IPS-15b (cell line): ENCODE measurements at regions not wholly inside any gene's neighbourhood (a gene's known extent, or its start where the extent isn't known, plus 50 kb on each side); places are given as distances from the start of the nearest gene placed in this dataset.

Source experiments
- H3K27me3 ChIP-seq: one replicate; pipeline ENCODE4 v1.6.1; 2013; ENCODE audit warnings: low read length; ENCODE audit not compliant: control insufficient read depth, insufficient read depth
- H3K36me3 ChIP-seq: one replicate; pipeline ENCODE4 v1.6.1; 2013; ENCODE audit warnings: low read length; ENCODE audit not compliant: control insufficient read depth, insufficient read depth
- H3K4me1 ChIP-seq: one replicate; pipeline ENCODE4 v1.6.1; 2013; ENCODE audit warnings: mild to moderate bottlenecking, low read length; ENCODE audit not compliant: control insufficient read depth, insufficient read depth
- H3K4me3 ChIP-seq: one replicate; pipeline ENCODE4 v1.5.1; 2013; ENCODE audit warnings: low read depth, low read length
- H3K9ac ChIP-seq: one replicate; pipeline ENCODE4 v1.6.1; 2013; ENCODE audit warnings: low read depth, mild to moderate bottlenecking, low read length
- H3K9me3 ChIP-seq: one replicate; pipeline ENCODE4 v1.6.1; 2013; ENCODE audit warnings: mild to moderate bottlenecking, low read length; ENCODE audit not compliant: control insufficient read depth, insufficient read depth

DNA sequence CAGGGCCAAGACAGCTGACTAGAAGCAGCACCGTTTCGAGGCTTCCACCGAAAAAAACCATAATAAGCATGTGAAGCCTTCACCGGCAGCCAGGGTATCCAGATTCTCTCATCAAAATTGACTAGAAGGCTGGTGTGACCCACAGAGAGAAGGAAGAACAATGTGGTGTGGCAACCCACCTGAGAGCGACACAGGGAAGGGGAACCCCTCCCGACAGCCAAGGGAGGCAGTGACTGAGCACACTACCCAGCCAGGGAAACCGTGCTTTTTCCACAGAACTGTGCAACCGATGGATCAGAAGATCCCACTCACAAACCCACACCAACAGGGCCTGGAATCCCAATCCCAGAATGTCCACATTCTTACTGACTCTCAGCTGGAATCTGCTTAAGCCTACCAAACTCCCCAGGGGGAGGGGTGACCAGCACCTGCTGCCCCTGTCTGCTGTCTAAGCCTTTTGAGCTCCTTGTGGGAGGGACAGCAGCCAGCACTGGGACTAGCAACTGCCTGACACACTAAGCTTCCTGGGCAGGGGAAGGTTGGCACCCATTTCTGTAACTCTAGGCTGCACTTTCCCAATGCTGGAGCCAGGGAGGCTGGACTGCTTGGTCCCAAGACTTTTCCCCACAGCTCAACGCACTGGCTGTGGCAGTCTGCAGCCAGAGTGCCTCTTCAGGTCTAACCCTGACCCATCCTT, 231.9 kb upstream of the FAM83B start:
- no peaks in the 10 kb centered on the region for H3K36me3 ChIP-seq
- H3K9me3 ChIP-seq = no peaks in the 10 kb centered on the region
- no peak overlapping the region for H3K4me3 ChIP-seq
- no peak overlapping the region for H3K9ac ChIP-seq
- H3K27me3 ChIP-seq = no peaks in the 10 kb centered on the region
- H3K4me1 ChIP-seq = no peaks in the 10 kb centered on the region

DNA sequence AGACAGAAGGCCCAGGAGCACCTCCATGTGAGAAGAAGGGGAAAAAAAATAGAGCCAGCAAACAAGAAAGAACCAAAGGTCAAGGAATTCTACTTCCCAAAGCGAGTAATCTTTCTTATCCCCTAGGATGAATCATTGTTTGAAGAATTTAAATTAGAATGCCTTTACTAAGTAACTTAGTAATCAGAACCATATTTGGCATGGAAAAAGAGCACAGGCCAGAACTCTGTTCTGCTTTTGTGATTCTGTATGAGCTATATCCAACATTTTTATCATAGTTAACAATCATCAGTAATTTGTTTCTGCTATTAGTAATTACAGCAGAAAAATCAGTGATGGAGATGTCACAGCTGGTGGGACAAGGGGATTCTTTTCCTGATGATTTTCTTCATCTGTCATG, 228.8 kb upstream of the FAM83B start:
- H3K36me3 ChIP-seq = no peaks in the 10 kb centered on the region
- no peak overlapping the region for H3K9ac ChIP-seq
- H3K4me3 ChIP-seq = no peak overlapping the region
- no peaks in the 10 kb centered on the region for H3K27me3 ChIP-seq
- H3K4me1 ChIP-seq = no peaks in the 10 kb centered on the region
- no peaks in the 10 kb centered on the region for H3K9me3 ChIP-seq

DNA sequence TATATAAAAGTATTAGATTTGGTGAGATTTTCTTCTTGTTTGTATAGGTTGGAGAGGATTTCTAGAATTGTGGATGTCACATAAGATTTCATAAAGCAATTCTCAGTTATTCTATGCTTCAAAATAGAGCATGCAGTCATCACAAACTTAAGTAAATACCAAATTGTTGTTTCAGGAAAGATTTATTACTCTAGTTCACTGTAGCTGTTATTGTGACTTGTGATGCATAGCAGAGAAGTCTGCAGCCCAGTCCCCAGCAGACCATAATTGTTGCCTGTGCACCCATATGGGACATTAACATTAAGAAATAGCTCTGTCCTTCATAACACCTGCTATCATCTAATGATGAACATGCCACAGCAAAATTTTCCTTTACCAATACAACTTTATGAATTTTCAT, 228.0 kb upstream of the FAM83B start:
- no peaks in the 10 kb centered on the region for H3K27me3 ChIP-seq
- no peak overlapping the region for H3K4me3 ChIP-seq
- H3K9me3 ChIP-seq = no peaks in the 10 kb centered on the region
- no peaks in the 10 kb centered on the region for H3K36me3 ChIP-seq
- H3K9ac ChIP-seq = no peak overlapping the region
- no peaks in the 10 kb centered on the region for H3K4me1 ChIP-seq

DNA sequence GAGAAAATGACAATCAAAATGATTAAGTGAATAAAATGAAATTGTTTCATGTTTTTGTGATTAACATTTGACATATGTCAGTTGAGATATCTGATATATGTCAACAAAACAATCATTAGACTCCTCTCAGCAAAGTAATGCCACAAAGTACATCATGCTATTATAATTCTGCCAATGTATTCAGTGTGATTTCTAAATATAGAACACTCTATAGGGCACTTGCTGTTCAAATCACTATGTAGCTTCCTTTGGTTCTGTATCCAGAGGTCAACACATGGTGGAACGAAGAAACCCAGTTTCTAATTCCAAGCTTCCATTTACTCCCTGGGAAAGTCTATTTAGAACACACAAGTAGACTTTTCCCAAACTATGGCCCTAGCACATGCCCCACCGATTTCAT, 227.5 kb upstream of the FAM83B start:
- H3K9ac ChIP-seq = no peak overlapping the region
- no peaks in the 10 kb centered on the region for H3K36me3 ChIP-seq
- no peaks in the 10 kb centered on the region for H3K9me3 ChIP-seq
- H3K27me3 ChIP-seq = no peaks in the 10 kb centered on the region
- H3K4me1 ChIP-seq = no peaks in the 10 kb centered on the region
- no peak overlapping the region for H3K4me3 ChIP-seq

DNA sequence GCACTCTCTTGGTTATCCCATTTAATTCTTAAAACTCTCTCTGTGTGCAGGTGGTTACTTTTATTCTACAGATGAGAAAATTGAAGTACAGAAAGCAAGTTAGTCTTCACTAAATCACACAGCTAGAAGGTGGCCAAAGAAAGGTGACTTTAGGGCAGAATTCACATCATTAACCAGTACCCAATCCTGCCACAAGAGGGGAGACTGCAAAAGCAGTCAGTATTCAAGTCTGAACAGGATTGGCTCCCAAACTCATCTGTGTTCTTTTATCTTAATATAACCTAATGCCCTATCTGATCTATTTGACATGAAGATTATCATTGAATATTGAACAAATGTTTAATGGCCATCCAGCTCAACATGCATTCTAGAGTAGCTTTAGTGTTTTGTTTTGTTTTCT, 225.3 kb upstream of the FAM83B start:
- Histone ChIP-seq H3K9me3 (no peaks in the 10 kb centered on the region), H3K4me1 (no peaks in the 10 kb centered on the region), H3K36me3 (no peaks in the 10 kb centered on the region), H3K27me3 (no peaks in the 10 kb centered on the region), H3K4me3 (no peak overlapping the region), H3K9ac (no peak overlapping the region)

DNA sequence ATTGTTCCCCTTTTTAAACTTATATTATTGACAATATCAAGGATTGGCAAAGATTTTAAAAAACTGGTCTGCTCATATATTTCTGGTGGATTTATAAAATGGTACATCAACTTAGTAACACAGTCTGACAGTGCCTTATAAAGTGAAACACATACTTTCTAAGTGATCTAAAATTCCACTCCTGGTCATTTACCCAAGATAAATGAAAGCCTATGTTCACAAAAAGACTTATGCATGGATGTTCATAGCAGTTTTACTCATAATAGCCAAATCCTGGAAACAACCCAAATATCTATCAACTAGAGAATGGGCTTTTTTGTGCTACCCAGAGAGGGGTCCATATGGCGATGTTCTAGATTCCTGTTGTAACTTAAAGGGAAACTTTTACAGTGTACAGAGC, 222.4 kb upstream of the FAM83B start:
- Histone ChIP-seq H3K9me3 (no peaks in the 10 kb centered on the region), H3K27me3 (no peaks in the 10 kb centered on the region), H3K4me3 (no peak overlapping the region), H3K36me3 (no peaks in the 10 kb centered on the region), H3K4me1 (no peaks in the 10 kb centered on the region), H3K9ac (no peak overlapping the region)

DNA sequence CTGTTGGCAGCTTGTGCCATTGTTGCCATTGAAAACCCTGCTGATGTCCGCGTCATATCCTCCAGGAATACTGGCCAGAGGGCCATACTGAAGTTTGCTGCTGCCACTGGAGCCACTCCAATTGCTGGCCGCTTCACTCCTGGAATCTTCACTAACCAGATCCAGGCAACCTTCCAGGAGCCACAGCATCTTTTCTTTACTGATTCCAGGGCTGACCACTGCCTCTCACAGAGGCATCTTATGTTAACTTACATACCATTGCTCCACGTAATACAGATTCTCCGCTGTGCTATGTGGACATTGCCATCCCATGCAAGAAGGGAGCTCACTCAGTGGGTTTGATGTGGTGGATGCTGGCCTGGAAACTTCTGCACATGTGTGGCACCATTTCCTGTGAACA, 221.8 kb upstream of the FAM83B start:
- no peaks in the 10 kb centered on the region for H3K9me3 ChIP-seq
- no peaks in the 10 kb centered on the region for H3K4me1 ChIP-seq
- no peaks in the 10 kb centered on the region for H3K36me3 ChIP-seq
- H3K9ac ChIP-seq = no peak overlapping the region
- no peaks in the 10 kb centered on the region for H3K27me3 ChIP-seq
- H3K4me3 ChIP-seq = no peak overlapping the region

DNA sequence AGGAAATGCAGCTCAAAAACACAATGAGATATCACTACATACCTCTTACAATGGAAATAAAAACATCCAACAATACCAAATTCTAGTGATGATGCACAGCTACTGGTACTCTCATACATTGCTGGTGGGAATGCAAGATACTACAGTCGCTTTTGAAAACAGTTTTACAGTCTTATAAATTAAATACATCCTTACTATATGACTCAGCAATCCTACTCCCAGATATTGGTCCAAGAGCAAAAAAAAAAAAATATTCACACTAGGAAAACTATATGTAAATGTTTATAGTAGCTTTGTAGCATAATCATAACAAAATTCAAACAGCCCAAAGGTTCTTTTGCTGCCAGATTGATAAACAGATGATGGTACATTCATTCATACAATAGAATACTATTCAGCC, 217.4 kb upstream of the FAM83B start:
- Histone ChIP-seq H3K9ac (no peak overlapping the region), H3K4me1 (no peaks in the 10 kb centered on the region), H3K27me3 (no peaks in the 10 kb centered on the region), H3K9me3 (no peaks in the 10 kb centered on the region), H3K4me3 (no peak overlapping the region), H3K36me3 (no peaks in the 10 kb centered on the region)

DNA sequence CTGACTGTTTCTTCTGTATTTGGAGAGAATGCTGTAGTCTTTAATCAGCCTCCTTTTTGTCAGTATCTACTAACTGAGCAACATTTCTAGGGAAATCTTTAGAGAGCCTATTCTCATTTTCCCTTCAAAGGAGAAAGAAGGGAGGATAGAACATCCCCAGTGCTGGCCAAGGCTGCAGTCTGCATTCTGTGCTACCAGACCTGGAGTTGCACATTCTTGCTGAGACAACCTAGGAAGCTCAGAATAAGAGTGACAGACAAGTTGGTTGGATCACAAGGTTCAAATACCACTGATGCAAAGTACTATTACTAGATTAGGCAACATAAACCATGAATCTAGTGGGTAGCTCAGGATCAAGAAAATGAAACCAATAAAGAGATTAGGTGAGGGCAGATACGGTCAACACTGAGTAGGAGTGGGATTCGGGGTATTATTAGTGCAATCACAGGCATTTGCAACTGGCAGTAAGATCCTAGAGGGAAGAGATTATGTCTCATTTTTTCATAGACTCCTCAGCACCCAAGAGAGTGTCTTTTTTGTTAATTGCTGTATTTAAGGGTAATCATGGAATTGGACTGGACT, 213.5 kb upstream of the FAM83B start:
- Histone ChIP-seq H3K4me3 (no peak overlapping the region), H3K9ac (no peak overlapping the region), H3K36me3 (no peaks in the 10 kb centered on the region), H3K27me3 (no peaks in the 10 kb centered on the region), H3K9me3 (no peaks in the 10 kb centered on the region), H3K4me1 (no peaks in the 10 kb centered on the region)

DNA sequence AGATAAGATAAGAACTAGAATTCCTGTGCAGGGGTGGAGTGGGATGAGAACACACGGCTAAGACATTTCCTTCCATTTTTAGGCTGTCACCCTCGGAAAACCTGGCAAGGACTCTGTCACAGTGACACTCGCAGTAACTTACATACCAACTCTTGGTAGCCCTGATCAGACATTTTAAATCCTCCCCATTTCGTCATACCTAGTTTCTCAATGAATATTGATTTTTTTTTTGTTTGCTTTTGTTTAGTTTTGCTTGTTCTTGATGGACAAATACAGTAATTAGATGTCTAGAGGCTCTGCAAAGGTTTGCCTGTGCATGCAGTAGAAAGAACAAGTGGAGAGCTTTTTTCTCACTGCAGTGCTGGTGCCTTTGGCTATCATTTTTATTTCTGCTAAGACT, 213.0 kb upstream of the FAM83B start:
- Histone ChIP-seq H3K4me1 (no peaks in the 10 kb centered on the region), H3K4me3 (no peak overlapping the region), H3K9me3 (no peaks in the 10 kb centered on the region), H3K36me3 (no peaks in the 10 kb centered on the region), H3K27me3 (no peaks in the 10 kb centered on the region), H3K9ac (no peak overlapping the region)

DNA sequence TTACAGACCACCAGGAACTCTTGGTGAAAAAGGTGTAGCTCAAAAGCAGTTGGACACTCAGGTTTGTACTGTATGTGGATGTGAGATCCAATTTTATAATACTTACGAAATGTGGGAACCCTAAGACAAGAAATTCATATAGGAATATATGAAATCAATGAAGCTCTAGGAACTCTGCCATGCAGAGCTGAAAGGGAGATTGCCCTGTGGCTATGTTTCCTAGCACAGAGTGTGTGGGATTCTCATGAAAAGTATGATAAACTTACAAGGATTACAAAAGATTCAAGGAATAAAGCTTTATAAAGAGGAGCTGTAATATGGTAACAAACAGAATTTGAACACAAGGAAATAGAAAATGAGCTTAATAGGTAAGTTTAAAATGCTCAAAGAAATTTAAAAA, 205.7 kb upstream of the FAM83B start:
- H3K9me3 ChIP-seq = no peaks in the 10 kb centered on the region
- no peak overlapping the region for H3K9ac ChIP-seq
- no peaks in the 10 kb centered on the region for H3K36me3 ChIP-seq
- H3K27me3 ChIP-seq = no peaks in the 10 kb centered on the region
- no peak overlapping the region for H3K4me3 ChIP-seq
- H3K4me1 ChIP-seq = no peaks in the 10 kb centered on the region

DNA sequence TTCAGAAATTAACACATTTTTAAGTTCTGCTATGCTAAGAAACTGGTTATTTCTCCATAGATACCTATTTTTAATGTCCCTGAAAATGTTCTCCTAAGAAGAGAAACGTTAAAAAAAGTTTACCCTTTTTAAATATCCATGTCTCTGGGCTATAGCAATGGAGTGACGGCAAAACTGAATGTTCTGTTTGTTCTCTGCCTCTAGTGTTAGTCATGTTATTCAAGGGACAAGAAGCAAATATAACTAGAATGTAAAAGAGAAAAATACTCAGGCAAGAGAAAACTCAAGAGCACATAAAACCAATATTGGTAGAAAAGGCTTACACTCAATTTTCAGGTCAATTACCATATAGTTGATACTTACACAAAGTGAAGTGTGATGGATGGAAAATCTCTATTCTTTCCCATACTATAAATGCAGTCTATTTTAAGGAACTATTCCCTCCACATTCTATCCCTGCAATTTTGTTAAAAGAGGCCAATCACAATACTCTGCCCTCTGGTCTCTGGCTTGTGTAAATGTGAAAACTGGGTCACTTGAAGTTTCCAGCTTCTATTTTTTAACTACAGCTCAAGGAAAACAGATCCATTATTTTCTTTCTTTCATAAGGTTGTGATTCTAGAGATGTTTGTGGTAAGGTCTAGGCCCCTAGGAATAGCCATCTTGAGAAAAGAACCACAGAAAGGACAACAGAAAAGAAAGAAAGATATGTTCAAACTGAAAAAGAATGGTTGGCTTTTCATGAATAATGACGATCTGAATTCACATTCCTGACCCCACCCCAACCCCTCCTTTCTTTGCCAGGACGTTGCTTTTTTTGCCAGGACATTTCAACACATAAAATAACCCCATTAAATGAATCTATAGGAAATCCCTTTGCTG, 200.3 kb upstream of the FAM83B start:
- Histone ChIP-seq H3K27me3 (no peaks in the 10 kb centered on the region), H3K9ac (no peak overlapping the region), H3K4me3 (no peak overlapping the region), H3K4me1 (no peaks in the 10 kb centered on the region), H3K9me3 (no peaks in the 10 kb centered on the region), H3K36me3 (no peaks in the 10 kb centered on the region)
